ENCODE measurements at regions not wholly inside any gene's neighbourhood (a gene's known extent, or its start where the extent isn't known, plus 50 kb on each side); places are given as distances from the start of the nearest gene placed in this dataset.

- Histone ChIP-seq H3K79me2 (replicated peaks; ENCODE audit: insufficient read depth) (no peaks in the 10 kb centered on the region), H3F3A (replicated peaks; ENCODE audit: low read depth) (no peaks in the 10 kb centered on the region), H3K4me3 (no peak overlapping the region), H3K36me3 (ENCODE audit: insufficient read depth) (0 out of 2 replicates have a peak, but pooled peaks cover 3% of the 10 kb centered on the region), H3K27me3 (ENCODE audit: insufficient read depth) (no peaks in the 10 kb centered on the region), H3K9me2 (ENCODE audit: insufficient read depth) (no peaks in the 10 kb centered on the region), H3K4me1 (ENCODE audit: insufficient read depth) (no peaks in the 10 kb centered on the region), H4K20me1 (replicated peaks; ENCODE audit: insufficient read depth) (no peaks in the 10 kb centered on the region), H3K4me2 (no peak overlapping the region), H3K27ac (ENCODE audit: low read depth) (no peak overlapping the region), H2AFZ (peak overlapping the region; percentile 45; the same call in 1 of the 2 replicates)
- H3K9me3 Mint-ChIP-seq = no peaks in the 10 kb centered on the region
- TF ChIP-seq EZH2phosphoT487 (IDR thresholded peaks at IDR 0.05; ENCODE audit: unreplicated experiment) = no peak
- TF ChIP-seq STAT1 (IDR thresholded peaks at IDR 0.05; ENCODE audit: unreplicated experiment) = no peak
- TF ChIP-seq NANOG (IDR thresholded peaks at IDR 0.05; ENCODE audit: borderline replicate concordance) = no peak
- no peak for TF ChIP-seq CREB1 (CRISPR knock-in tag; IDR thresholded peaks at IDR 0.05; ENCODE audit: low read depth)
- no peak for TF ChIP-seq ZNF331 (CRISPR knock-in tag; IDR thresholded peaks at IDR 0.05; ENCODE audit: low read depth)
- no peak for TF ChIP-seq CTCF (conservative IDR thresholded peaks at IDR 0.05; ENCODE audit: low read depth in 2 of 2)
- no peak for TF ChIP-seq JUNB (IDR thresholded peaks at IDR 0.05; ENCODE audit: unreplicated experiment)
- no peak for TF ChIP-seq REST (IDR thresholded peaks at IDR 0.05; ENCODE audit: unreplicated experiment)
- TF ChIP-seq ZNF114 (CRISPR knock-in tag; IDR thresholded peaks at IDR 0.05) = no peak
- no peak for TF ChIP-seq ETS1 (IDR thresholded peaks at IDR 0.05)
- TF ChIP-seq POLR2AphosphoS5 (IDR thresholded peaks at IDR 0.05; ENCODE audit: low read depth) = no peak
- TF ChIP-seq EZH2 (IDR thresholded peaks at IDR 0.05; ENCODE audit: low read depth, unreplicated experiment) = no peak
- TF ChIP-seq ZNF462 (CRISPR knock-in tag; IDR thresholded peaks at IDR 0.05) = no peak
- no peaks in the 10 kb centered on the region for H3K4me1 Mint-ChIP-seq
- H3K4me3 Mint-ChIP-seq = no peak overlapping the region
- ATAC-seq (no peak), DNase-seq (ENCODE audit: low spot score) (no peak)
- H3K36me3 Mint-ChIP-seq (ENCODE audit: low read depth) = no peaks in the 10 kb centered on the region
- no peak overlapping the region for H3K27ac Mint-ChIP-seq
- H3K27me3 Mint-ChIP-seq (ENCODE audit: insufficient read depth, low read depth, poor library complexity) = no peaks in the 10 kb centered on the region
Observed at GRCh38 chr4:162683659-162684370, 482.9 kb downstream of the NAF1 start.
